Large intestine (tissue), 3 donors: ENCODE measurements at regions not wholly inside any gene's neighbourhood (a gene's known extent, or its start where the extent isn't known, plus 50 kb on each side); places are given as distances from the start of the nearest gene placed in this dataset.

ENCODE experiments used
- DNase-seq, 2 donors: peaks; one replicate each; pipeline versions ENCODE4 v3.0.0 to v3.0.0-alpha.2; 2013
- H3K27ac ChIP-seq: one replicate; pipeline ENCODE4 v1.5.1; 2013; ENCODE audit warnings: low read length
- H3K27me3 ChIP-seq: 2 replicates; pipeline ENCODE4 v1.6.1; 2013; ENCODE audit warnings: low read length; ENCODE audit not compliant: control insufficient read depth, insufficient read depth
- H3K36me3 ChIP-seq: 2 replicates; pipeline ENCODE4 v1.6.1; 2013; ENCODE audit warnings: low read length; ENCODE audit not compliant: control insufficient read depth, insufficient read depth
- H3K4me1 ChIP-seq: one replicate; pipeline ENCODE4 v1.6.1; 2013; ENCODE audit warnings: low read length; ENCODE audit not compliant: control insufficient read depth, insufficient read depth
- H3K4me3 ChIP-seq: one replicate; pipeline ENCODE4 v1.5.1; 2013; ENCODE audit warnings: low read length
- H3K9me3 ChIP-seq: one replicate; pipeline ENCODE4 v1.6.1; 2013; ENCODE audit warnings: mild to moderate bottlenecking, low read depth, low read length, moderate library complexity; ENCODE audit not compliant: control insufficient read depth
- WGBS: methylation state at CpG from one replicate; pipeline ENCODE4 v1.1.5; 2013; ENCODE audit warnings: low lambda C conversion rate; ENCODE audit not compliant: insufficient coverage; 5-methylcytosine and 5-hydroxymethylcytosine counted together

DNA sequence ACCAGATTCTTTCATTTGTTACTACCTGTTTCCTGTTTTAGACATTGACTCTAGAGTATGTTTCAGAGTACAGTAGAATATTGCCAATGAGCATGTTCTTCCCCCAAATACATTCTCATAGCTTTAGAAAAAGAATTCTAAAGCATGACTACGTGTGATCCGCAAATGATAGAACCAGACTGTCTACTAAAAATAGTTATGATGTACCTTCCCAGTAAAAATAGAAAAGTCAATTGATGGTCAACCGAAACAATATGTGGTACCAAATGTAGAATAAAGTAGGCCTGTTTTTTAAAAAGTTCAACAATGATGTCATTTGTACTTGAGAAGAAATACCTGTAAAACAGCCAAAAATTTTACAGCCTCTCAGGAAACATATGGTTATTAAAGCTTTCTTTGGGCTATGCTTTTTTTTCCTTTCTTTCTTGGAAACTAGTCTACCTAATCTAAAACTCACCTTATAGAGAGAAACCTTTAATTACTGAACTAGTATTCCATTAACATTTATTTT lies 130.1 kb upstream of the MTHFD1L start:
- Histone ChIP-seq H3K36me3 (peaks cover 6% of the 10 kb centered on the region), H3K27me3 (no peaks in the 10 kb centered on the region), H3K4me1 (no peaks in the 10 kb centered on the region), H3K27ac (no peak overlapping the region), H3K4me3 (no peak overlapping the region), H3K9me3 (no peaks in the 10 kb centered on the region)
- 79% methylated on average over 2 of the region's 3 CpGs for WGBS
- no peak for DNase-seq

DNA sequence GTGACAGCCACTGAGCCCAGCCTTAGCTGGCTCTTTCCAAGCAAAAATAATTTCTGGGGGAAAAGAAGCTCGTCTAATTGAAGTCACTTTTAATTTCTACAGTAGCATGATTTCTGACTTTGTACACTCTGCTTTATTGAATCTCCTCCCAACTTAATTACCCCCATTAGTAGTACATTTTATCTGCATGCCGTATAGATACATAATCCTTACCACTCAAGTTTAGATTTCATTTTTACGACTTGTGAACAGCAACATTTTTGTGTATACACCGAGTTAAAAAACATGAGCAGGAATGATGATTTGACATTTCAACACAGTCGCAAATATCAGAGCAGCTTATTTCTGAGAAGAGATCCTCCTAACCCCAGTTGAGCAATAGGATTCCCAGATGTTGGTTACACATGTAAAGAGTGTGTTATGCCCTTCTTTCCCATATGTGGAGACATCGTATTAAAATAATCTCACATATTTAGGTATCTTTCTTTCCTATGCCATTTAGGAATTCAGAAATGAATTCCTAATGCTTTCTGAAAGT lies 127.3 kb upstream of the MTHFD1L start:
- Histone ChIP-seq H3K9me3 (no peaks in the 10 kb centered on the region), H3K4me1 (no peaks in the 10 kb centered on the region), H3K27me3 (no peaks in the 10 kb centered on the region), H3K4me3 (no peak overlapping the region), H3K27ac (no peak overlapping the region), H3K36me3 (peaks cover 6% of the 10 kb centered on the region)
- no peak for DNase-seq
- 58% methylated on average over 4 of the region's 6 CpGs for WGBS

DNA sequence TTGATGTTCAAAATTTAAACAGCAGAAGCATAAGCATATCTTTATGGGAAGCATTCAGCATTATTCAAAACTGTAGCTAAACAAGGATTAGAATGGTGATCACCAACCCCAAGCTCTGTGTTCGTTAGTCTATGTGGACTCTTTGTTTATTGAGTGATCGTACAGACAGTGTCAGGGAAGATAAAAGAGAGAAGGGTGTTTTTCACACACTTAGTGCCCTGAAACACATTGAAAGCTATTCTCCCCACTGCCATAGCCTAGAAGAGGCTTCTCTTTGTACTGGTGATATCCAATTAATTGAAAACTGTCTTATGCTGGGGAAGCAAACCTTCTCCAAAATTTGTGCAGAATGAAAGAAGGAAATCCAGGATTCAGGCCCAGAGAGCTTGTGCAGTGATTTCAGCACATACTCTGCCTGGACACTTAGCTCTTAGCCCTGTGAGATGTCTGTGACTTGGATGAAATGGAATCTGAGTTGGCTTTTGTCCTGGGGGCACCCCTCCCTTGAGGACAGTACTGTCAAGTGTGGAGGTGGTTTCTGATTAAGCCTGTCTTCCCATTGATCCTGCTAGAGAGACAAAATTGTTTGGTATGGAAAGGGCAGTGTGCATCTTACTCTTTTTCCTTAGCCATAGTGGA lies 125.7 kb upstream of the MTHFD1L start:
- Histone ChIP-seq H3K4me3 (no peak overlapping the region), H3K36me3 (no peaks in the 10 kb centered on the region), H3K27me3 (no peaks in the 10 kb centered on the region), H3K27ac (no peak overlapping the region), H3K4me1 (no peaks in the 10 kb centered on the region), H3K9me3 (no peaks in the 10 kb centered on the region)
- no CpG with 5 or more reads among the region's 2 CpGs for WGBS
- no peak for DNase-seq

- no peaks in the 10 kb centered on the region for H3K4me1 ChIP-seq
- DNase-seq, result no peak
- no peak overlapping the region for H3K4me3 ChIP-seq
- no peaks in the 10 kb centered on the region for H3K36me3 ChIP-seq
- WGBS, result 87% methylated on average over 4 of the region's 8 CpGs
- no peaks in the 10 kb centered on the region for H3K27me3 ChIP-seq
- no peaks in the 10 kb centered on the region for H3K9me3 ChIP-seq
- H3K27ac ChIP-seq, result no peak overlapping the region
Observed at GRCh38 chr6:150740453-150740852, 125.0 kb upstream of the MTHFD1L start.

- no CpG with 5 or more reads among the region's 6 CpGs for WGBS
- no peak overlapping the region for H3K4me3 ChIP-seq
- H3K4me1 ChIP-seq, result no peaks in the 10 kb centered on the region
- H3K36me3 ChIP-seq, result no peaks in the 10 kb centered on the region
- DNase-seq, result no peak
- H3K9me3 ChIP-seq, result no peaks in the 10 kb centered on the region
- no peak overlapping the region for H3K27ac ChIP-seq
- no peaks in the 10 kb centered on the region for H3K27me3 ChIP-seq
Observed at GRCh38 chr6:150741633-150742200, 123.8 kb upstream of the MTHFD1L start.

GRCh38 chr6:150744522-150745260 lies 120.8 kb upstream of the MTHFD1L start:
- Histone ChIP-seq H3K27me3 (no peaks in the 10 kb centered on the region), H3K36me3 (no peaks in the 10 kb centered on the region), H3K27ac (no peak overlapping the region), H3K9me3 (no peaks in the 10 kb centered on the region), H3K4me1 (no peaks in the 10 kb centered on the region), H3K4me3 (no peak overlapping the region)
- no CpG with 5 or more reads among the region's 2 CpGs for WGBS
- DNase-seq, result no peak

DNA sequence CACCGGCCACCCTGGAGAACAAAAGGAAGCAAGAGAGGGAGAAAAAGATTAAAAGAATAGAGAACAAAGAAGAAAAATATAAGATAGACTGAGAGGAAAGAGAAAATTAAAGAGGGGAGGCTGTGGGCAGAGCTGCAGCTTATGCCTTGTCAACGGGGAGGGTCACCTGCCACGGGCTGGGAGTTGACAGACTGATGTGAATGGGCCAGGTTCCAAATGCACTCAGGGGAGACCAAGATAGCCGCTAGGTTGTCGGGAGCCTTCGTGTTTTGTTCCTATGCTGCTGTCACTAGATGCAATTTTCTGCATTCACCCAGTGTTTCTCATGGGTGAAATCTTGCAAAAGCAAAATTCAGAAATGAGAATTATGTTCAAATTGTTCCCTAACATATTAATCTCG lies 119.6 kb upstream of the MTHFD1L start:
- H3K9me3 ChIP-seq, result no peaks in the 10 kb centered on the region
- 94% methylated on average over 2 of the region's 7 CpGs for WGBS
- H3K36me3 ChIP-seq, result no peaks in the 10 kb centered on the region
- H3K4me3 ChIP-seq, result no peak overlapping the region
- H3K27me3 ChIP-seq, result no peaks in the 10 kb centered on the region
- no peaks in the 10 kb centered on the region for H3K4me1 ChIP-seq
- no peak for DNase-seq
- H3K27ac ChIP-seq, result no peak overlapping the region

- Histone ChIP-seq H3K4me1 (no peaks in the 10 kb centered on the region), H3K27ac (no peak overlapping the region), H3K9me3 (no peaks in the 10 kb centered on the region), H3K4me3 (no peak overlapping the region), H3K27me3 (no peaks in the 10 kb centered on the region), H3K36me3 (no peaks in the 10 kb centered on the region)
- no CpG with 5 or more reads among the region's 4 CpGs for WGBS
- DNase-seq, result peak in 1 of 2 donors; percentile 43
Observed at GRCh38 chr6:150747155-150747554, 118.3 kb upstream of the MTHFD1L start.

GRCh38 chr6:150749091-150749670 lies 116.3 kb upstream of the MTHFD1L start:
- Histone ChIP-seq H3K27ac (no peak overlapping the region), H3K9me3 (no peaks in the 10 kb centered on the region), H3K4me3 (no peak overlapping the region), H3K36me3 (no peaks in the 10 kb centered on the region), H3K27me3 (no peaks in the 10 kb centered on the region), H3K4me1 (no peaks in the 10 kb centered on the region)
- WGBS, result no CpG with 5 or more reads among the region's 8 CpGs
- DNase-seq, result no peak

DNA sequence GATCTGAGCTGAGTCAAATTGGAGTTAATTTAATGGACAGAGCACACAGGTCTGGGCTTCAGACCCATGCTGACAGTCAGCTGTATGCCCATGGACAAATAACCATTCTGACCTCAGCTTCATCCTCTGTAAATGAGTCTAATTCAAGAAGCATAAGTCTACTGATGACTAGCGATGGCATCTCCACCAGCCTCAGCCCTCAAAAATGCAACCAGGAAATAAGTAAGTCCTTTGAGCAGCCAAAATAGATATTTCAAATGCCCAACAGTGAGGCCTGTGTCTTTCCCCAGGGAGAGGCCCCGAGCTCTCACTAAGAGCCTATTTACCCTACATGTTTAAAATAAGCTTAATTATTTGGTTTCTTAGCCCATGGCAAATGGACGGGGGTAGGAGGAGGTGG lies 114.2 kb upstream of the MTHFD1L start:
- Histone ChIP-seq H3K9me3 (no peaks in the 10 kb centered on the region), H3K36me3 (no peaks in the 10 kb centered on the region), H3K4me1 (no peaks in the 10 kb centered on the region), H3K27me3 (no peaks in the 10 kb centered on the region), H3K4me3 (no peak overlapping the region), H3K27ac (no peak overlapping the region)
- no peak for DNase-seq
- WGBS, result 80% methylated on average over 1 of the region's 3 CpGs
